SK-N-MC (cell line): ENCODE measurements at regions not wholly inside any gene's neighbourhood (a gene's known extent, or its start where the extent isn't known, plus 50 kb on each side); places are given as distances from the start of the nearest gene placed in this dataset.

Source experiments
- EZH2 ChIP-seq: fragments of 200-600 bp; sonication (generic); IDR thresholded peaks from one replicate; pipeline ENCODE4 v1.6.1; 2017; ENCODE audit warnings: antibody characterized with exemption
- POLR2AphosphoS5 ChIP-seq: IDR thresholded peaks from 2 replicates; pipeline ENCODE4 v1.6.1; 2012; ENCODE audit warnings: mild to moderate bottlenecking, low read depth, low read length, borderline replicate concordance

DNA sequence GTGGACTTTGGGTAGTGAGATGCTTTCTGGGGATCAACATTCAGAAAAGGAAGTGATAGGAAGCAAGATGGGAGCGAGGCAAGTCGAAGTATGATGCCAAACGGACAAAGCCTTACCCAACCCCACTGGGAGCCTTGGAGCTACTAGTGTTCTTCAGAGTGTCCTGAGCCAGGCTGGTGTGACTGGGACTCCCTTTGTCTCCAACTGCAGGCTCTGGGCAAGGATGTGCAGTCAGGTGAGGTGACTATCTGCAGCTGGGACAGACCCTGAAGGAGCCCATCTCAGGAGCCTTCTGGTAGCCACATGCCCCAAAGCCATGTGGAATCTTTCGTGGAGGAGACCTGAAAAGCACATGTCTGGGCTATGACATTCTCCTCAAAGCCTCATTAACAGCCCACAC lies 360.6 kb downstream of the MTRR start:
- TF ChIP-seq EZH2, result no peak
- TF ChIP-seq POLR2AphosphoS5, result no peak
